Keratinocyte (primary cell): ENCODE measurements at regions not wholly inside any gene's neighbourhood (a gene's known extent, or its start where the extent isn't known, plus 50 kb on each side); places are given as distances from the start of the nearest gene placed in this dataset.

Experiments used
- EZH2 ChIP-seq: IDR thresholded peaks from one replicate; pipeline ENCODE4 v1.6.1; 2012; ENCODE audit warnings: inconsistent platforms, mild to moderate bottlenecking, low read length, moderate library complexity
- TF ChIP-seq, protein P1 (sequence below), 3 experiments: IDR thresholded peaks in 1 of 3; conservative IDR thresholded peaks in 1 of 3; optimal IDR thresholded peaks in 1 of 3; 2 replicates in 2 of 3; 3 replicates in 1 of 3; pipeline versions ENCODE3 to v1.5.1; 2011; ENCODE audit warnings: low read length in 3 of 3, mild to moderate bottlenecking in 3 of 3, moderate library complexity in 2 of 3, control low read depth in 1 of 3, inconsistent platforms in 1 of 3; ENCODE audit not compliant: insufficient read depth in 2 of 3; ENCODE audit errors: extremely low read depth in 1 of 3

- TF ChIP-seq, protein P1, sequence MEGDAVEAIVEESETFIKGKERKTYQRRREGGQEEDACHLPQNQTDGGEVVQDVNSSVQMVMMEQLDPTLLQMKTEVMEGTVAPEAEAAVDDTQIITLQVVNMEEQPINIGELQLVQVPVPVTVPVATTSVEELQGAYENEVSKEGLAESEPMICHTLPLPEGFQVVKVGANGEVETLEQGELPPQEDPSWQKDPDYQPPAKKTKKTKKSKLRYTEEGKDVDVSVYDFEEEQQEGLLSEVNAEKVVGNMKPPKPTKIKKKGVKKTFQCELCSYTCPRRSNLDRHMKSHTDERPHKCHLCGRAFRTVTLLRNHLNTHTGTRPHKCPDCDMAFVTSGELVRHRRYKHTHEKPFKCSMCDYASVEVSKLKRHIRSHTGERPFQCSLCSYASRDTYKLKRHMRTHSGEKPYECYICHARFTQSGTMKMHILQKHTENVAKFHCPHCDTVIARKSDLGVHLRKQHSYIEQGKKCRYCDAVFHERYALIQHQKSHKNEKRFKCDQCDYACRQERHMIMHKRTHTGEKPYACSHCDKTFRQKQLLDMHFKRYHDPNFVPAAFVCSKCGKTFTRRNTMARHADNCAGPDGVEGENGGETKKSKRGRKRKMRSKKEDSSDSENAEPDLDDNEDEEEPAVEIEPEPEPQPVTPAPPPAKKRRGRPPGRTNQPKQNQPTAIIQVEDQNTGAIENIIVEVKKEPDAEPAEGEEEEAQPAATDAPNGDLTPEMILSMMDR (optimal IDR thresholded peaks at IDR 0.05 in 1 of 3, IDR thresholded peaks at IDR 0.05 in 1 of 3, conservative IDR thresholded peaks at IDR 0.05 in 1 of 3; ENCODE audit: extremely low read depth in 1 of 3, insufficient read depth in 2 of 3, low read length in 3 of 3): no peak
- no peak for TF ChIP-seq EZH2
Observed at GRCh38 chr2:85958731-85959130, 69.9 kb upstream of the ST3GAL5 start.
